GM21576 (cell line): ENCODE measurements at regions not wholly inside any gene's neighbourhood (a gene's known extent, or its start where the extent isn't known, plus 50 kb on each side); places are given as distances from the start of the nearest gene placed in this dataset.
"Not testable (repeated sequence)": the region's sequence is repeated elsewhere in the genome, so short reads cannot be mapped to it uniquely, and the experiment has no call there.

Source experiments
- ATAC-seq: cut with Tn5 transposase; IDR thresholded peaks from one replicate; pipeline ENCODE4 v1.9.1; 2021; ENCODE audit warnings: mild to moderate bottlenecking, moderate library complexity; ENCODE audit not compliant: unreplicated experiment

DNA sequence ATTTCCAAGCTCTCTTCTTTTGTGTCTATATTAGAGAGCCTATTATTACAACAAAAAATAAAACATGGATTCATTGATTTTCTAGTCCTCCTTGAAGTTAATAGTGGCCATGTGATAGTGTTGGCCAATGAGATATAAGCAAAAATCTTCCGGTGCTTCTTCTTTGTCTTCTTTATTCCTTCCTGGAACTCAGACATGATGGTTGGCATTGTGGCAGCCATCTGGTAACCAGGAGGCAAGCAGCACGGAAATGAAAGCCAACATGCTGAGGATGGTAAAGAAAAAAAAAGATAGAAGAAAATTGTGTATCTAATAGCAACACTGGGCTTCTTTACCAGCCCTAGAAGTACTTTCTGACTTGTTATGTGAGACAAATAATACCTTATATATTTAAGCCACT, 50.8 kb upstream of the SEL1L start:
- no peak for ATAC-seq

DNA sequence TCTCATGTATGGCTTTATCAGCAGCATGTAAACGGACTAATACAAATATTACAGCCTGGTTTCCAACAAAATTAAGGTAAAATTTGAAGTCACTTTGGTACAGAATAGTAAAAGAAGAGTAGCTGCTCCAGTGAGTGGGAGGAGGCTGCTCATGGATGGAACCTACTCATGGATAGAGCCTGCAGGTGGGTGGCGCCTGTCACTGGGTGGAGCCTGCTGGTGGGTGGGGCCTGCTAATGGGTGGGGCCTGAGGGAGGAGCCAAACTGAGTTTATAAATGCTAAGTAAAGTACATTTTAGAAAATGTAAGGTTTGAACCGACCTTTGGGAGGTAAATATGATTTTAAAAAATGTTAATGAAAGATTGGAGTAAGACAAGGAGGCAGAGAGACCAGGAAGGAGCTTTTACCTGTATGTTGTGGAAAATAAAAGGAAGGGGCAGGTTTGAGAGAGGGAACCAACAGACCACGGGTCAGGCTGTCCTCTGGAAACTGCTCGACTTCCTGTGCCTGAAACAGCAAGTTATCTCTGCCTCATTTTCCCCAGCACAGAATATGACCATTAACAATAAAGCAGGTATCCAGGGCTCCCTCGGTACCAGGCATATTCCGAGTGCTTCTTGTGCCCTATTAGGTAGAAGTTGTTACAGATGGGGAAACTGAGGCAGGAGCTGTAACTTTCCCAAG, 55.9 kb upstream of the SEL1L start:
- ATAC-seq = no peak

DNA sequence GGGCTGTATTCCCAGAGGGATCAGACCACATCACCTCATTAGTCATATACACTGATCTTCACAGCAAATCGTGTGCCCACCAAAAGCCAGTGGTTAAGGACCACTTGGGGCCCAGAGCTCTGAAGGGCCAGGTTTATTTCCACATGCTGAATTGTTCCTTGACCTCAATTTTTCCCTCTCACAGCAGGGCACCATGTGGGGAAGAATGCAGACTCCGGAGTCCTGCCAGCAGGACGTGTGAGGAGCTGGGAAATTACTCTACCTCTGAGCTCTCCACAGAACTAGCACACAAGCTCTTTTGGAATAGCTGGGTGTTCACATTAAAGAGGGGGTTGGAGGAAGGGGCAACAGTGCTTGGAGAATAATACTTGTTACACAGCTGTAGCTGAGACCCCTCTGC, 57.6 kb upstream of the SEL1L start:
- no peak for ATAC-seq

DNA sequence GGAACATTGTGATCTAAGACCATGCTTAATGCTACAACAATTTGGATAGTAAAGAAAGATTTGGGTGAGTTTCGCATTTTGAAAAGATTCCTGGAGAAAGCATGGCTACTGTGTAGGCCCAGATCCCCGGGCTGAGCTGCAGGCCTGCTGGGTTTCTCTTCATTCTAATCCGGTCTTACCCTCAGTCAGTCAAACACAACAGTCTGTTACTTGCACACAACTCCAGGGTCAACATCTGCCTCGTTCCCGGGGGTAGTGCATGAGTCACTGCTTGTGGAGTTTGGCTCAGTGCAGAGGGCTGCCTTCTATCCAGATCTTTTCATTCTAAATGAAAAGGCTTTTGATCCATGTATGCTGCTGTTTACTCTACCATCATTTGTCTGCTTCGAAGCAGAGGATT, 60.4 kb upstream of the SEL1L start:
- ATAC-seq = no peak

- ATAC-seq = no peak
Measured at GRCh38 chr14:81605660-81606059, 72.0 kb upstream of the SEL1L start.

DNA sequence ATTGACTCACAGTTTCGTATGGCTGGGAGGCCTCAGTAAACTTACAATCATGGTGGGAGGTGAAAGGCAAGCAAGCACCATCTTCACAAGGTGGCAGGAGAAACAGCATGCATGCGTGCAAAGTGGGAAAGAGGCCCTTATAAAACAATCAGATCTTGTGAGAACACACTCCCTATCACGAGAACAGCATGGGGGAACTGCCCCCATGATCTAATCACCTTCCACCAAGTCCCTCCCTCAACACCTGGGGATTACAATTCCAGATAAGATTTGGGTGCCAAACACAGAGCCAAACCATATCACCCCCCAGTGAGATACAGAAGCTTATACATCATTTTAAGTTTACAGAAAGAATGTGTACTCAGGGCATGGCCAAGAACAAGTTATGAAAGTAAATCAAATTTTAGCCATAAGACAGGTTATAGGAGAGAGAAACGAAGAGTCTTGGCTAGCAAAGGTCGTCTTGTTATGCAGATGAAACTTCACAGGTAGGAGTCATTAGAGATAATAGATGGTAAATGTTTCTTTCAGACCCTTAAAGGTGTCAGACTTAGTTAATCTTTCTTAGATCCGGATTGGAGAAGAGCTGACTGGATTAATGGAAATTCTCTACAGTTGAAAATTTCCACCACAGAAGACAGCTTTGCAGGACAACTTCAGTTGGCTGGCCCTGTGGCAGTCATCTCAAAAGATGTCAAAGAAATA, 79.8 kb upstream of the SEL1L start:
- no peak for ATAC-seq

GRCh38 chr14:81614302-81614701, 80.6 kb upstream of the SEL1L start:
- not testable (repeated sequence) for ATAC-seq

DNA sequence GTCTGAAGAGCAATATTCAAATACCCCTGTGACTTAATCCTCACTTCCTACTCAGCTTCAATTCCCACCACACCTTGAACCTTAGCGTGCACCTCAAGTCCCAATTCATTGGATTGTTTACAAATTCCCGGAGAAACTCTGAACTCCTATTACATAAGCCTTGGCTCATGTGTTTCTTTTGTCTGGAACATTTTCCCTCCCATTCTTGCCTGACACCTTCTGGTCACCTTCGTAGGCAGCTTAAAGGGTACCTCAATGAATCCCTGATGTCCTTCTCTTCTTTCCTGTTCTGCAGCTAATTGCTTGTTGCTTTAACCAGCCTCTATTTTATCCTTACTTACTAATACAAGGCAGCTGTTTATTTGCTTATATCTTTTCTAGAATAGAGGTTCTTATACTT, 85.0 kb upstream of the SEL1L start:
- no peak for ATAC-seq

DNA sequence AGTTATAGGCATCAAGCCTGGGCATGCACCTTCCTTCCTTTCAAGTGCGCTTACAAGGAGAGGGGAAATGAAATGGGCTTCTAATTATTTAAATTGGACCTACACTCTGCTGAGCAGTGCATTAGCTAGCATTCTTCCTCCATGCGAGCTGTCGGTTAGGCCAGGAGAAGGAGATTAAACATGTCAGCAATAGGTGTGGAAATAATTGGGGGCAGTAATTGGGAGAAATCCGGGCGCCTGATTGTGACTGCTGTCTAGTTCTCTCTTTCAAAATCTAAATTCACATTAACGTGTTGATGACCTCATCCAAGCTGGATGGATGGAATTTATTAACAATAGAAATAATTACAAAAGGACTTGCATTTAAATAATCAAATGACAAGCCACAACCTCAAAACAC, 86.2 kb upstream of the SEL1L start:
- no peak for ATAC-seq

DNA sequence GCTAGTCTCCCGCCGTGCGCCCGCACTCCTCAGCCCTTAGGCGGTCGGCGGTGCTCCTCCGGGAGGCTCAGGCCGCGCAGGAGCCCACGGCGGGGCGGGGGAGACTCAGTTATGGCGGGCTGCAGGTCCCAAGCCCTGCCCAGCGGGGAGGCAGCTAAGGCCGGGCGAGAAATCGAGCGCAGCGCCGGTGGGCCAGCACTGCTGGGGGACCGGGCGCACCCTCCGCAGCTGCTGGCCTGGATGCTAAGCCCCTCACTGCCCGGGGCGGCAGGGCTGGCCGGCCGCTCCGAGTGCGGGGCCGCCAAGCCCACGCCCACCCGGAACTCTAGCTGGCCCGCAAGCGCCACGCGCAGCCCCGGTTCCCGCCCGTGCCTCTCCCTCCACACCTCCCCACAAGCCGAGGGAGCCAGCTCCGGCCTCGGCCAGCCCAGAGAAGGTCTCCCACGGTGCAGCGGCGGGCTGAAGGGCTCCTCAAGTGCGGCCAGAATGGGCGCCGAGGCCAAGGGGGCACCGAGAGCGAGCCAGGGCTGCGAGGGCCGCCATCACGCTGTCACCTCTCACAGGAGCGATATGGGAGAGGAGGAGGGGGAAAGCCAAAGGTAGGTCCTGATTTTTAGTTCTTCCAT, 90.2 kb upstream of the SEL1L start:
- ATAC-seq = not testable (repeated sequence)

DNA sequence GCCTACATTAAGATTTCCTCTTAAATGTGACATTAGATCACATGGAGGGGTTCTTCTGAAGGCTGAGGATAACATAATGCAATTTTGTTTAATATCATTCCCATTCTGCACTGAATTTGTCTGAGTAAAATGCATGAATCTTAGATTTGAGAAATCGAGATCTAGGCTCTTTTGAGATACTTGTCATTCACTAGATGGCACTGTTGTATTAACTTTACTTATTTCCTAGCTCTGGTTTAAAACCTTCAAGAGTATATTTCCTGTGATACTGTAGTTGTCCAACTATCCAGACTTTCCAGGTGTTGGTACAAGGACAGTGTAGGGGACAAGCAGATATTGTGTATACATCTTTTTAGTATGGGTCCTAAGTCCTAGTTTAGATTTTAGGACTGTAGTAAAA, 91.7 kb upstream of the SEL1L start:
- ATAC-seq = no peak

DNA sequence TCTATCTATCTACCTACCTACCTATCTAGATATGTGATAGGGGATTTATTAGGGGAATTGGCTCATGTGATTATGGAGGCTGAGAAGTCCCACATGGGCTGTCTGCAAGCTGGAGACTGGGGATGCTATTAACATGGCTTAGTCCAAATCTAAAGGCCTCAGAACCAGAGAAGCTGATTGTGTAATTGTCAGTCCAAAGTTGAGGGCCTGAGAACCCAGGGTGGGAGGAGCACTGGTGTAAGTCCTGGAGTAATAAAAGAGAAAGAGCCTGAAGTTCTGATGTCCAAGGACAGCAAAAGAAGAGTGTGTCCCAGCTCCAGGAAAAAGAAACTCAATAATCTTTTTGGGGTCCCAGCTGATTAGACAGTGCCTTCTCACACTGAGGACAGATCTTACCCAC, 98.5 kb upstream of the SEL1L start:
- no peak for ATAC-seq

DNA sequence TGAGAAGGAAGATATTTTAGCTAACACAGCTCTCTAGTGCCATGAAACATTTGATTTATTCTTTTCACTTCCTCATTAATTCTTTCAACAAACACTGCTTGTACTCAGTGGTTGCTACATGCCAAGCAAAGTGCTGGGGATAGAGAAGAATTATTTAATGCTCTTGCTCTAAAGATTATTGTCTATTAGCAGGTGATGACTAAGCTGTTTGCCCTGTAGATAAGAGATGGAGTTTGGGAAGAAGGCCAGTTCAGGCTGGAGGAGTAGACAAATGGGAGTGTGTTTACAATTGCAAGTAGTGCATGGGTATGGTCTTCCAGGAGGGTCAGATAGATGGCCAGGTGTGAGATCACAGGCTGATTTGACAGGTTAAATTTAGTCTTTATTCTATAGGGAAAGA, 99.8 kb upstream of the SEL1L start:
- ATAC-seq = no peak

DNA sequence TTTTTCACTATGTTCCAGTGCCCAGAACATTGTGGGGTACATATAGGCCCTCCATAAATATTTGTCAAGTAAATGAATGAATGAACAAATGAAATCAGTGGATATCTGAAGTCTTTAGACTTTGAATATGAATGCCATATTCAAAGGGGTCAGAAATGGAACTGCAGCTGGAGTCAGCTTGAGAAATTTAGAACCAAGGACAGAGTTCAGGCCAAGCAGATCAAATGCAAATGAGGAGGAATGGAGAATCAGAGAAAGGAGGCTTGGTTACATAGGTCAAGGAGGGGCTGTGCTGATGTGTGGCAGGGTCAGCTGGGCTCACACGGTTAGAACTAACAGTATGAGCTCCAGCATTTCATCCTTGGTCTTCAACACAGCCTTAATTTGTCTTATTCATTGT, 104.0 kb upstream of the SEL1L start:
- no peak for ATAC-seq

DNA sequence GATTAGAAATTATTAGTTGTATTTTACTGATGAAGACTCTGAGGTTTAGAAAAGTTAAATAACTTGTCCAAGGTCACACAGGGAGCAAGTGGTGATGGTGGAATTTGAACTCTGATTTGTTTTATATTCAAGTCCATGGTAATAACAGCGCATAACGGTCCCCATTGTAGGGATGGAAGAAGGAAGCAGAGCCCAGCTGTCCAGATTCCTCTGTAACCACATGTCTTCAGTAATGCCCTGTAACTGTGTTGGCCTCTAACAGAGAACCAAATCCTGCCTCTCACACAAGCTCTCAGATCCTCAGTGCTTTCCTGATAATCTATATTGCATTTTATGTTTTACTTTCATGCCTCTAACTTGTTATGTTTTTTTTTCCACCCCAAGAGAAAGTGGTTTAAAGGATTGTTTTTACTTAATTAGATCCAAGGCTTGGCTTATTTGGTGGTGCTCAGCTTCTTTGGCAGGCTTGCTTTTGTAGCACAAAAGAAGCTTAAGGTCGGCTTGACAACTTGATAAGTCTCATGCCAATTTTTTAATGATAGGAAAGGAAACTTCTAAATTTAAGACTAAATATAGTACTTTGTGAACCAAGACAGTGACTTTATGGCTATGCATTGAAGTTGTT, 105.1 kb upstream of the SEL1L start:
- ATAC-seq = no peak

GRCh38 chr14:81653626-81654025, 120.0 kb upstream of the SEL1L start:
- ATAC-seq = no peak

GRCh38 chr14:81655423-81656314, 122.0 kb upstream of the SEL1L start:
- ATAC-seq = no peak

DNA sequence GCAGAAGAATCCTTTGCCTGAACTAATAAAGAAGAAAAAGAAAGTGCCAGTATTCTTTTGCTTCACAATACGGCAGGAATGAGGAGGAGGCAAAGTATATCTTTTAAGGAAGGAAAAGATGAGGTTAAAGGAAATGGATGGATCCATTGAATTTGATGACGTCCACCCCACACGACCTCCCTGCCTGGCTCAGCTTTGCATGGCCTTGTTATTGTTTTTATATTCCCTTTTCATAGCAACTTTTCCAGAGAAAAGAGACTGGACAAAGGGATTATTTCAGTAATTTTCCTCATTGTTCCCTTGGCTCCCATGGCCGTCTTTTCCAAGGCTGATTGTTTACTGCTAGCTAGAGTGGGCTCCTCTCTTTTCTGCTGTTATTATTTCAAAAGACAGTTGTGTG, 123.2 kb upstream of the SEL1L start:
- ATAC-seq = no peak

GRCh38 chr14:81662066-81662465, 128.4 kb upstream of the SEL1L start:
- ATAC-seq = no peak

- no peak for ATAC-seq
Measured at GRCh38 chr14:81662570-81663197, 129.0 kb upstream of the SEL1L start.
